ENCODE measurements at regions not wholly inside any gene's neighbourhood (a gene's known extent, or its start where the extent isn't known, plus 50 kb on each side); places are given as distances from the start of the nearest gene placed in this dataset.
"Not testable (repeated sequence)": the region's sequence is repeated elsewhere in the genome, so short reads cannot be mapped to it uniquely, and the experiment has no call there.

- Histone ChIP-seq H3K4me3 (no peak overlapping the region), H3K27ac (no peak overlapping the region)
Observed at GRCh38 chr18:64402636-64403035, 253.7 kb upstream of the LINC00305 start.

GRCh38 chr18:64401268-64402060, 252.6 kb upstream of the LINC00305 start:
- H3K27ac ChIP-seq, result no peak overlapping the region
- H3K4me3 ChIP-seq, result no peak overlapping the region

- Histone ChIP-seq H3K4me3 (no peak overlapping the region), H3K27ac (no peak overlapping the region)
Observed at GRCh38 chr18:64399566-64399965, 250.7 kb upstream of the LINC00305 start.

GRCh38 chr18:64398320-64398719, 249.4 kb upstream of the LINC00305 start:
- H3K4me3 ChIP-seq, result no peak overlapping the region
- no peak overlapping the region for H3K27ac ChIP-seq

- Histone ChIP-seq H3K27ac (no peak overlapping the region), H3K4me3 (no peak overlapping the region)
Observed at GRCh38 chr18:64392202-64392601, 243.3 kb upstream of the LINC00305 start.

GRCh38 chr18:64384101-64384500, 235.2 kb upstream of the LINC00305 start:
- Histone ChIP-seq H3K27ac (no peak overlapping the region), H3K4me3 (no peak overlapping the region)

- no peak overlapping the region for H3K4me3 ChIP-seq
Observed at GRCh38 chr18:64380117-64380516, 231.2 kb upstream of the LINC00305 start.

GRCh38 chr18:64379662-64380061, 230.8 kb upstream of the LINC00305 start:
- Histone ChIP-seq H3K27ac (no peak overlapping the region), H3K4me3 (no peak overlapping the region)

More at GRCh38 chr18:64380117-64380516, 231.2 kb upstream of the LINC00305 start:
- no peak overlapping the region for H3K27ac ChIP-seq

GRCh38 chr18:64377446-64377845, 228.6 kb upstream of the LINC00305 start:
- Histone ChIP-seq H3K27ac (no peak overlapping the region), H3K4me3 (no peak overlapping the region)

- no peak overlapping the region for H3K4me3 ChIP-seq
- no peak overlapping the region for H3K27ac ChIP-seq
Observed at GRCh38 chr18:64372850-64373249, 224.0 kb upstream of the LINC00305 start.

- not testable (repeated sequence) for H3K4me3 ChIP-seq, H3K27ac ChIP-seq
Observed at GRCh38 chr18:64369830-64370440, 221.0 kb upstream of the LINC00305 start.

- H3K4me3 ChIP-seq, result no peak overlapping the region
- no peak overlapping the region for H3K27ac ChIP-seq
Observed at GRCh38 chr18:64365106-64365505, 216.2 kb upstream of the LINC00305 start.

- Histone ChIP-seq H3K27ac (no peak overlapping the region), H3K4me3 (no peak overlapping the region)
Observed at GRCh38 chr18:64337673-64338072, 188.8 kb upstream of the LINC00305 start.

- no peak overlapping the region for H3K27ac ChIP-seq
- no peak overlapping the region for H3K4me3 ChIP-seq
Observed at GRCh38 chr18:64337018-64337417, 188.1 kb upstream of the LINC00305 start.

- no peak overlapping the region for H3K4me3 ChIP-seq
- no peak overlapping the region for H3K27ac ChIP-seq
Observed at GRCh38 chr18:64334748-64335147, 185.9 kb upstream of the LINC00305 start.

- H3K4me3 ChIP-seq, result no peak overlapping the region
- no peak overlapping the region for H3K27ac ChIP-seq
Observed at GRCh38 chr18:64333584-64333983, 184.7 kb upstream of the LINC00305 start.

- Histone ChIP-seq H3K27ac (peak overlapping the region in 3 of 21 experiments; percentile 15 to 48 (median 16)), H3K4me3 (no peak overlapping the region)
Observed at GRCh38 chr18:64332835-64333234, 183.9 kb upstream of the LINC00305 start.

- Histone ChIP-seq H3K27ac (no peak overlapping the region), H3K4me3 (no peak overlapping the region)
Observed at GRCh38 chr18:64331419-64331818, 182.5 kb upstream of the LINC00305 start.

- no peak overlapping the region for H3K27ac ChIP-seq
- no peak overlapping the region for H3K4me3 ChIP-seq
Observed at GRCh38 chr18:64330931-64331330, 182.0 kb upstream of the LINC00305 start.

- no peak overlapping the region for H3K4me3 ChIP-seq
- H3K27ac ChIP-seq, result no peak overlapping the region
Observed at GRCh38 chr18:64330161-64330560, 181.3 kb upstream of the LINC00305 start.

GRCh38 chr18:64322189-64322588, 173.3 kb upstream of the LINC00305 start:
- no peak overlapping the region for H3K27ac ChIP-seq
- H3K4me3 ChIP-seq, result no peak overlapping the region

Measured in skin epidermis (tissue), 12 donors.